ENCODE measurements at regions not wholly inside any gene's neighbourhood (a gene's known extent, or its start where the extent isn't known, plus 50 kb on each side); places are given as distances from the start of the nearest gene placed in this dataset.

DNA sequence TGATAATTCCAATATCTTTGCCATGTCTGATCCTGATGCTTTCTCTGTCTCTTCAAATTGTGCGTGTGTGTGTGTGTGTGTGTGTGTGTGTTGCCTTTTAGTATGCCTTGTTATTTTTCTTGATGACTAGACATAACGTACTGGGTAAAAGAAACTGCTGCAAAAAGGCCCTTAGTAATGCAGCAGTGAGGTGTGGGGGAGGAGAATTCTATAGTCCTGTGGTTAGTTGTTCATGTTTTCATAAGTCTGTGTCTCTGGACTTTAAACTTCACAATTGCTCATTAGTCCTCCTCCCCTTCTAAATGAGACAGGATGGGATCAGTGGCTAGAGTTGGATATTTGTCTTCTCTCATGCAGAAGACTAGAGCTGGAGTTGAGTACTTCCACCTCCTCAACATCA lies 346.2 kb upstream of the IRX1 start:
- Histone ChIP-seq H3K4me3 (no peak overlapping the region), H3K79me2 (replicated peaks; ENCODE audit: insufficient read depth) (no peaks in the 10 kb centered on the region), H3K27ac (ENCODE audit: low read depth) (no peak overlapping the region), H3K4me1 (ENCODE audit: insufficient read depth) (peaks cover 13% of the 10 kb centered on the region), H3K36me3 (ENCODE audit: insufficient read depth) (no peaks in the 10 kb centered on the region), H2AFZ (no peak overlapping the region), H4K20me1 (replicated peaks; ENCODE audit: insufficient read depth) (no peaks in the 10 kb centered on the region), H3K4me2 (no peak overlapping the region), H3K27me3 (ENCODE audit: insufficient read depth) (no peaks in the 10 kb centered on the region), H3K9me2 (ENCODE audit: insufficient read depth) (0 out of 2 replicates have a peak, but pooled peaks cover 5% of the 10 kb centered on the region), H3F3A (replicated peaks; ENCODE audit: low read depth) (no peaks in the 10 kb centered on the region)
- H3K36me3 Mint-ChIP-seq (ENCODE audit: low read depth): no peaks in the 10 kb centered on the region
- no peak overlapping the region for H3K27ac Mint-ChIP-seq
- TF ChIP-seq CREB1 (CRISPR knock-in tag; IDR thresholded peaks at IDR 0.05; ENCODE audit: low read depth): no peak
- H3K9me3 Mint-ChIP-seq: 0 out of 3 replicates have a peak, but pooled peaks cover 6% of the 10 kb centered on the region
- peaks cover 21% of the 10 kb centered on the region for H3K4me1 Mint-ChIP-seq
- no peak for ATAC-seq
- no peak for DNase-seq (ENCODE audit: low spot score)
- H3K27me3 Mint-ChIP-seq (ENCODE audit: insufficient read depth, low read depth, poor library complexity): peaks cover 4% of the 10 kb centered on the region
- H3K4me3 Mint-ChIP-seq: no peak overlapping the region

DNA sequence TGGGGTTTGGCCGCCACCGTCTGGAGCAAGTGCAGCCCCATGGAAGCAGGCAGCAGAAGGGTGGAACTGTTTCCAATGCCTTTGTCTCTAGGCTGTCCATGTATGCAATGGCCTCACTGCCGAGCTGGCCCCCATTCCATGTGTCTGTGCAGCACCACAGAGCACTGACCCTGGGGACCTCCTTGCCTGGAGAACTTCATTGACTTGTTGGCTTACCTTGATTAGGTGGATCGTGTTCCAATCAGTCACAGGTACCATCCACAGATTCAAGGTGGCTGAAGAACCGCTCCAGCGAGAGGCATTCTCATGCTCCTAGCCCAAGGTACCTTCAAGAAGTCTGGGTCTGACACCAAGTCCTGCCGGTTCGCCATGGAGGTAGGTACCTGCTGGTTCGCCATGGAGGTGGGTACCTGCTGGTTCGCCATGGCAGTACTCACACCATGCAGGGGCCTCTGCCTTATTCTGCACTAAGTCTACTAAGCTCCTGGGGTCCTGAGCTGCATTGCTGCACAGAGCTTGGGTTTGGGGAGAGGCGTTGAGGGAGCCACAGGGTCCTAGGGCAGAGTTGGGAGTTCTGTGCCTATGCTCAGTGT lies 358.3 kb upstream of the IRX1 start:
- Histone ChIP-seq H3K4me3 (no peak overlapping the region), H4K20me1 (replicated peaks; ENCODE audit: insufficient read depth) (no peaks in the 10 kb centered on the region), H2AFZ (no peak overlapping the region), H3K27ac (ENCODE audit: low read depth) (no peak overlapping the region), H3F3A (replicated peaks; ENCODE audit: low read depth) (no peaks in the 10 kb centered on the region), H3K36me3 (ENCODE audit: insufficient read depth) (peaks cover 11% of the 10 kb centered on the region), H3K4me2 (no peak overlapping the region), H3K9me2 (ENCODE audit: insufficient read depth) (no peaks in the 10 kb centered on the region), H3K4me1 (ENCODE audit: insufficient read depth) (no peaks in the 10 kb centered on the region), H3K79me2 (replicated peaks; ENCODE audit: insufficient read depth) (no peaks in the 10 kb centered on the region), H3K27me3 (ENCODE audit: insufficient read depth) (no peaks in the 10 kb centered on the region)
- Mint-ChIP-seq H3K4me1 (no peaks in the 10 kb centered on the region), H3K27me3 (ENCODE audit: insufficient read depth, low read depth, poor library complexity) (peaks cover 6% of the 10 kb centered on the region), H3K4me3 (no peak overlapping the region), H3K9me3 (peaks cover 64% of the 10 kb centered on the region), H3K36me3 (ENCODE audit: low read depth) (peaks cover 42% of the 10 kb centered on the region), H3K27ac (no peak overlapping the region)
- DNase-seq (ENCODE audit: low spot score) (no peak), ATAC-seq (no peak)
- TF ChIP-seq CTCF (conservative IDR thresholded peaks at IDR 0.05; ENCODE audit: low read depth in 2 of 2) (no peak), STAT1 (IDR thresholded peaks at IDR 0.05; ENCODE audit: unreplicated experiment) (no peak), REST (IDR thresholded peaks at IDR 0.05; ENCODE audit: unreplicated experiment) (no peak), NANOG (IDR thresholded peaks at IDR 0.05; ENCODE audit: borderline replicate concordance) (no peak), CREB1 (CRISPR knock-in tag; IDR thresholded peaks at IDR 0.05; ENCODE audit: low read depth) (no peak), EZH2 (IDR thresholded peaks at IDR 0.05; ENCODE audit: low read depth, unreplicated experiment) (no peak), ZNF331 (CRISPR knock-in tag; IDR thresholded peaks at IDR 0.05; ENCODE audit: low read depth) (no peak)
- TF ChIP-seq, protein P1, sequence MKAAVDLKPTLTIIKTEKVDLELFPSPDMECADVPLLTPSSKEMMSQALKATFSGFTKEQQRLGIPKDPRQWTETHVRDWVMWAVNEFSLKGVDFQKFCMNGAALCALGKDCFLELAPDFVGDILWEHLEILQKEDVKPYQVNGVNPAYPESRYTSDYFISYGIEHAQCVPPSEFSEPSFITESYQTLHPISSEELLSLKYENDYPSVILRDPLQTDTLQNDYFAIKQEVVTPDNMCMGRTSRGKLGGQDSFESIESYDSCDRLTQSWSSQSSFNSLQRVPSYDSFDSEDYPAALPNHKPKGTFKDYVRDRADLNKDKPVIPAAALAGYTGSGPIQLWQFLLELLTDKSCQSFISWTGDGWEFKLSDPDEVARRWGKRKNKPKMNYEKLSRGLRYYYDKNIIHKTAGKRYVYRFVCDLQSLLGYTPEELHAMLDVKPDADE (IDR thresholded peaks at IDR 0.05): no peak
- TF ChIP-seq, protein P2, sequence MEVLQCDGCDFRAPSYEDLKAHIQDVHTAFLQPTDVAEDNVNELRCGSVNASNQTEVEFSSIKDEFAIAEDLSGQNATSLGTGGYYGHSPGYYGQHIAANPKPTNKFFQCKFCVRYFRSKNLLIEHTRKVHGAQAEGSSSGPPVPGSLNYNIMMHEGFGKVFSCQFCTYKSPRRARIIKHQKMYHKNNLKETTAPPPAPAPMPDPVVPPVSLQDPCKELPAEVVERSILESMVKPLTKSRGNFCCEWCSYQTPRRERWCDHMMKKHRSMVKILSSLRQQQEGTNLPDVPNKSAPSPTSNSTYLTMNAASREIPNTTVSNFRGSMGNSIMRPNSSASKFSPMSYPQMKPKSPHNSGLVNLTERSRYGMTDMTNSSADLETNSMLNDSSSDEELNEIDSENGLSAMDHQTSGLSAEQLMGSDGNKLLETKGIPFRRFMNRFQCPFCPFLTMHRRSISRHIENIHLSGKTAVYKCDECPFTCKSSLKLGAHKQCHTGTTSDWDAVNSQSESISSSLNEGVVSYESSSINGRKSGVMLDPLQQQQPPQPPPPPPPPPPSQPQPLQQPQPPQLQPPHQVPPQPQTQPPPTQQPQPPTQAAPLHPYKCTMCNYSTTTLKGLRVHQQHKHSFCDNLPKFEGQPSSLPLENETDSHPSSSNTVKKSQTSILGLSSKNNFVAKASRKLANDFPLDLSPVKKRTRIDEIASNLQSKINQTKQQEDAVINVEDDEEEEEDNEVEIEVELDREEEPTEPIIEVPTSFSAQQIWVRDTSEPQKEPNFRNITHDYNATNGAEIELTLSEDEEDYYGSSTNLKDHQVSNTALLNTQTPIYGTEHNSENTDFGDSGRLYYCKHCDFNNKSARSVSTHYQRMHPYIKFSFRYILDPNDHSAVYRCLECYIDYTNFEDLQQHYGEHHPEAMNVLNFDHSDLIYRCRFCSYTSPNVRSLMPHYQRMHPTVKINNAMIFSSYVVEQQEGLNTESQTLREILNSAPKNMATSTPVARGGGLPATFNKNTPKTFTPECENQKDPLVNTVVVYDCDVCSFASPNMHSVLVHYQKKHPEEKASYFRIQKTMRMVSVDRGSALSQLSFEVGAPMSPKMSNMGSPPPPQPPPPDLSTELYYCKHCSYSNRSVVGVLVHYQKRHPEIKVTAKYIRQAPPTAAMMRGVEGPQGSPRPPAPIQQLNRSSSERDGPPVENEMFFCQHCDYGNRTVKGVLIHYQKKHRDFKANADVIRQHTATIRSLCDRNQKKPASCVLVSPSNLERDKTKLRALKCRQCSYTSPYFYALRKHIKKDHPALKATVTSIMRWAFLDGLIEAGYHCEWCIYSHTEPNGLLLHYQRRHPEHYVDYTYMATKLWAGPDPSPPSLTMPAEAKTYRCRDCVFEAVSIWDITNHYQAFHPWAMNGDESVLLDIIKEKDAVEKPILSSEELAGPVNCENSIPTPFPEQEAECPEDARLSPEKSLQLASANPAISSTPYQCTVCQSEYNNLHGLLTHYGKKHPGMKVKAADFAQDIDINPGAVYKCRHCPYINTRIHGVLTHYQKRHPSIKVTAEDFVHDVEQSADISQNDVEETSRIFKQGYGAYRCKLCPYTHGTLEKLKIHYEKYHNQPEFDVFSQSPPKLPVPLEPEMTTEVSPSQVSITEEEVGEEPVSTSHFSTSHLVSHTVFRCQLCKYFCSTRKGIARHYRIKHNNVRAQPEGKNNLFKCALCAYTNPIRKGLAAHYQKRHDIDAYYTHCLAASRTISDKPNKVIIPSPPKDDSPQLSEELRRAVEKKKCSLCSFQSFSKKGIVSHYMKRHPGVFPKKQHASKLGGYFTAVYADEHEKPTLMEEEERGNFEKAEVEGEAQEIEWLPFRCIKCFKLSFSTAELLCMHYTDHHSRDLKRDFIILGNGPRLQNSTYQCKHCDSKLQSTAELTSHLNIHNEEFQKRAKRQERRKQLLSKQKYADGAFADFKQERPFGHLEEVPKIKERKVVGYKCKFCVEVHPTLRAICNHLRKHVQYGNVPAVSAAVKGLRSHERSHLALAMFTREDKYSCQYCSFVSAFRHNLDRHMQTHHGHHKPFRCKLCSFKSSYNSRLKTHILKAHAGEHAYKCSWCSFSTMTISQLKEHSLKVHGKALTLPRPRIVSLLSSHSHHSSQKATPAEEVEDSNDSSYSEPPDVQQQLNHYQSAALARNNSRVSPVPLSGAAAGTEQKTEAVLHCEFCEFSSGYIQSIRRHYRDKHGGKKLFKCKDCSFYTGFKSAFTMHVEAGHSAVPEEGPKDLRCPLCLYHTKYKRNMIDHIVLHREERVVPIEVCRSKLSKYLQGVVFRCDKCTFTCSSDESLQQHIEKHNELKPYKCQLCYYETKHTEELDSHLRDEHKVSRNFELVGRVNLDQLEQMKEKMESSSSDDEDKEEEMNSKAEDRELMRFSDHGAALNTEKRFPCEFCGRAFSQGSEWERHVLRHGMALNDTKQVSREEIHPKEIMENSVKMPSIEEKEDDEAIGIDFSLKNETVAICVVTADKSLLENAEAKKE (CRISPR knock-in tag; IDR thresholded peaks at IDR 0.05): no peak
